HG03432 (cell line): ENCODE measurements at regions not wholly inside any gene's neighbourhood (a gene's known extent, or its start where the extent isn't known, plus 50 kb on each side); places are given as distances from the start of the nearest gene placed in this dataset.
A peak's percentile ranks its signal among the peaks of the same experiment; 100 is the strongest.
"Not testable (repeated sequence)": the region's sequence is repeated elsewhere in the genome, so short reads cannot be mapped to it uniquely, and the experiment has no call there.

Experiments used
- ATAC-seq: cut with Tn5 transposase; IDR thresholded peaks from one replicate; pipeline ENCODE4 v1.9.1; 2021; ENCODE audit warnings: mild to moderate bottlenecking, moderate library complexity; ENCODE audit not compliant: unreplicated experiment

- ATAC-seq: peak; percentile 97
Measured at GRCh38 chr1:209086486-209087192, 496.9 kb upstream of the CAMK1G start.

GRCh38 chr1:209094384-209094783, 489.1 kb upstream of the CAMK1G start:
- no peak for ATAC-seq

- peak; percentile 64 for ATAC-seq
Measured at GRCh38 chr1:209095627-209096595, 487.6 kb upstream of the CAMK1G start.

GRCh38 chr1:209100460-209100859, 483.1 kb upstream of the CAMK1G start:
- no peak for ATAC-seq

GRCh38 chr1:209101106-209101505, 482.4 kb upstream of the CAMK1G start:
- ATAC-seq: no peak

- ATAC-seq: no peak
Measured at GRCh38 chr1:209102120-209102519, 481.4 kb upstream of the CAMK1G start.

- no peak for ATAC-seq
Measured at GRCh38 chr1:209102531-209102930, 481.0 kb upstream of the CAMK1G start.

GRCh38 chr1:209103092-209103491, 480.4 kb upstream of the CAMK1G start:
- ATAC-seq: no peak

- no peak for ATAC-seq
Measured at GRCh38 chr1:209104646-209105045, 478.9 kb upstream of the CAMK1G start.

GRCh38 chr1:209105701-209106100, 477.8 kb upstream of the CAMK1G start:
- ATAC-seq: no peak

GRCh38 chr1:209106237-209106741, 477.2 kb upstream of the CAMK1G start:
- ATAC-seq: no peak

GRCh38 chr1:209106861-209107260, 476.7 kb upstream of the CAMK1G start:
- no peak for ATAC-seq

GRCh38 chr1:209107535-209107934, 476.0 kb upstream of the CAMK1G start:
- ATAC-seq: peak; percentile 63

- ATAC-seq: no peak
Measured at GRCh38 chr1:209109001-209109785, 474.3 kb upstream of the CAMK1G start.

GRCh38 chr1:209113521-209113920, 470.0 kb upstream of the CAMK1G start:
- ATAC-seq: no peak

GRCh38 chr1:209116705-209117104, 466.8 kb upstream of the CAMK1G start:
- no peak for ATAC-seq

- no peak for ATAC-seq
Measured at GRCh38 chr1:209123601-209124000, 459.9 kb upstream of the CAMK1G start.

- ATAC-seq: not testable (repeated sequence)
Measured at GRCh38 chr1:209129091-209129490, 454.4 kb upstream of the CAMK1G start.

GRCh38 chr1:209130886-209131285, 452.6 kb upstream of the CAMK1G start:
- ATAC-seq: no peak

- ATAC-seq: no peak
Measured at GRCh38 chr1:209132736-209133467, 450.6 kb upstream of the CAMK1G start.
